SH-SY5Y (cell line): ENCODE measurements at regions not wholly inside any gene's neighbourhood (a gene's known extent, or its start where the extent isn't known, plus 50 kb on each side); places are given as distances from the start of the nearest gene placed in this dataset.

Experiments used
- GATA2 ChIP-seq: IDR thresholded peaks from 2 replicates; pipeline ENCODE4 v1.6.1; 2011; ENCODE audit warnings: mild to moderate bottlenecking, low read depth, low read length
- GATA3 ChIP-seq: IDR thresholded peaks from 2 replicates; pipeline ENCODE4 v1.6.1; 2011; ENCODE audit warnings: low read depth, mild to moderate bottlenecking, low read length, moderate library complexity

GRCh38 chr18:43886341-43886740 is 609.1 kb upstream of the SYT4 start:
- TF ChIP-seq GATA3 (no peak), GATA2 (no peak)

- no peak for TF ChIP-seq GATA2
These were observed 610.2 kb upstream of the SYT4 start for GRCh38 chr18:43887491-43887890.

GRCh38 chr18:43888598-43888997 is 611.3 kb upstream of the SYT4 start:
- TF ChIP-seq GATA3 (no peak), GATA2 (no peak)

GRCh38 chr18:43893001-43893637 is 615.8 kb upstream of the SYT4 start:
- TF ChIP-seq GATA2 (peak; percentile 49; the same call in 1 of the 2 replicates), GATA3 (no peak)

- TF ChIP-seq GATA2 (no peak), GATA3 (no peak)
These were observed 627.0 kb upstream of the SYT4 start for GRCh38 chr18:43904209-43904837.

GRCh38 chr18:43914018-43914417 is 636.7 kb upstream of the SYT4 start:
- TF ChIP-seq GATA3, result no peak
- TF ChIP-seq GATA2, result no peak

- TF ChIP-seq GATA3, result no peak
- TF ChIP-seq GATA2, result no peak
These were observed 639.7 kb upstream of the SYT4 start for GRCh38 chr18:43916984-43917383.

GRCh38 chr18:43917520-43917919 is 640.2 kb upstream of the SYT4 start:
- TF ChIP-seq GATA3 (no peak), GATA2 (no peak)

- no peak for TF ChIP-seq GATA2
- TF ChIP-seq GATA3, result no peak
These were observed 642.3 kb upstream of the SYT4 start for GRCh38 chr18:43919551-43919950.

- TF ChIP-seq GATA3, result no peak
- TF ChIP-seq GATA2, result no peak
These were observed 654.1 kb upstream of the SYT4 start for GRCh38 chr18:43931439-43931838.

- TF ChIP-seq GATA3, result no peak
- TF ChIP-seq GATA2, result no peak
These were observed 654.9 kb upstream of the SYT4 start for GRCh38 chr18:43932140-43932539.

- TF ChIP-seq GATA3, result no peak
- TF ChIP-seq GATA2, result no peak
These were observed 655.9 kb upstream of the SYT4 start for GRCh38 chr18:43933177-43933576.

- TF ChIP-seq GATA3 (no peak), GATA2 (no peak)
These were observed 657.0 kb upstream of the SYT4 start for GRCh38 chr18:43934322-43934721.

- TF ChIP-seq GATA2, result no peak
- peak; percentile 67 for TF ChIP-seq GATA3
These were observed 657.6 kb upstream of the SYT4 start for GRCh38 chr18:43934781-43935471.

- TF ChIP-seq GATA2, result no peak
- no peak for TF ChIP-seq GATA3
These were observed 658.9 kb upstream of the SYT4 start for GRCh38 chr18:43936176-43936575.
